HUES6 (cell line): ENCODE measurements at regions not wholly inside any gene's neighbourhood (a gene's known extent, or its start where the extent isn't known, plus 50 kb on each side); places are given as distances from the start of the nearest gene placed in this dataset.
"Not testable (repeated sequence)": the region's sequence is repeated elsewhere in the genome, so short reads cannot be mapped to it uniquely, and the experiment has no call there.

Experiments used
- H3K27ac ChIP-seq: 2 replicates; pipeline ENCODE4 v1.7.0; 2013; ENCODE audit warnings: low read depth, mild to moderate bottlenecking, low read length, inconsistent platforms
- H3K27me3 ChIP-seq: 2 replicates; pipeline ENCODE4 v1.6.1; 2013; ENCODE audit warnings: low read length; ENCODE audit not compliant: control insufficient read depth, insufficient read depth
- H3K36me3 ChIP-seq: 2 replicates; pipeline ENCODE4 v1.6.1; 2013; ENCODE audit warnings: low read length; ENCODE audit not compliant: control insufficient read depth, insufficient read depth
- H3K4me1 ChIP-seq: 2 replicates; pipeline ENCODE4 v1.6.1; 2013; ENCODE audit warnings: low read length; ENCODE audit not compliant: control insufficient read depth, insufficient read depth
- H3K4me3 ChIP-seq: 2 replicates; pipeline ENCODE4 v1.5.1; 2013; ENCODE audit warnings: low read depth, low read length
- H3K9ac ChIP-seq: one replicate; pipeline ENCODE4 v1.6.1; 2013; ENCODE audit warnings: mild to moderate bottlenecking, low read length
- H3K9me3 ChIP-seq: 2 replicates; pipeline ENCODE4 v1.6.1; 2013; ENCODE audit warnings: low read depth, low read length; ENCODE audit not compliant: control insufficient read depth, insufficient read depth

DNA sequence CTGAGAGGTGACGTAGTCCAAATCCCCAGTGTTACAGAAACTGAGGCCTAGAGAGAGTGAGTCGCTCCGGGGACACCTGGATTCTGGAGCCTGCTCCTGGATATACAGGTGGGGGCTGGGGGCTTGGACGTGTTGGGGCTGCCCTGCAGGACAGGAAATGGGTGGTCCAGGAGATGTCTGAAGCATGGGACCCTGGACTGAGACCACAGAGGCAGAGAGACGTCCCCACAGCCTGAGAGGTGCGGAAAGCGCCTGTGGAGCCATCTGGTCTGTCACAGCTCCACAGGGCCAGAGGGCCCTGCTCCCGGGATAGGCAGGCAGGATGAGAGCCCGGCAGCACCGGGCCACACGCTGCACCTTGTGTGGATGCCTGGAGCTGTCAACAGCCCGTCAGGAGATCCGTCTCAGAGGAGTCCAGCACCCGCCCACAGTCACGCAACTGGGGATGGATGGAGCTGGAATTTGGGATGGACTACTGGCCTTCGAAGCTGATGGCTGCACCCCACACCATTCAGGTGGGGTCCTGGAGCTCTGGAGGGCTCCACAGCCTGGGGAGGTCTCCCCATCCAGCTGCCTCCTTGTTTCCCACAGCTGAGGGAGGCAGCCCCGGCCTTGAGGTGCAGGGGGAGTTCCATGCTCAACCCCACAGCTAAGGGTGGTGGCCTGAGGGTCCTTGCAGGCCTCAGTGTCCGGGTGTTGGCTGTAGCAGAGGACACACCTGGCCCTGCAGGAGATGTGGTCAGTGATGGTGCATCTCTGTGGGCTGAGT, 303.0 kb downstream of the NDUFA10 start:
- Histone ChIP-seq H3K27ac (no peak overlapping the region), H3K9ac (no peak overlapping the region), H3K27me3 (no peaks in the 10 kb centered on the region), H3K9me3 (peaks cover 4% of the 10 kb centered on the region; the same call in 1 of the 2 replicates), H3K4me1 (peaks cover 4% of the 10 kb centered on the region; the same call in 1 of the 2 replicates), H3K36me3 (no peaks in the 10 kb centered on the region), H3K4me3 (no peak overlapping the region)

- no peak overlapping the region for H3K4me3 ChIP-seq
- H3K27me3 ChIP-seq, result no peaks in the 10 kb centered on the region
- no peaks in the 10 kb centered on the region for H3K36me3 ChIP-seq
- H3K9me3 ChIP-seq, result peaks cover 4% of the 10 kb centered on the region; the same call in 1 of the 2 replicates
- H3K4me1 ChIP-seq, result peaks cover 4% of the 10 kb centered on the region; the same call in 1 of the 2 replicates
- H3K9ac ChIP-seq, result no peak overlapping the region
- H3K27ac ChIP-seq, result no peak overlapping the region
Measured at GRCh38 chr2:239721531-239721930, 303.6 kb downstream of the NDUFA10 start.

DNA sequence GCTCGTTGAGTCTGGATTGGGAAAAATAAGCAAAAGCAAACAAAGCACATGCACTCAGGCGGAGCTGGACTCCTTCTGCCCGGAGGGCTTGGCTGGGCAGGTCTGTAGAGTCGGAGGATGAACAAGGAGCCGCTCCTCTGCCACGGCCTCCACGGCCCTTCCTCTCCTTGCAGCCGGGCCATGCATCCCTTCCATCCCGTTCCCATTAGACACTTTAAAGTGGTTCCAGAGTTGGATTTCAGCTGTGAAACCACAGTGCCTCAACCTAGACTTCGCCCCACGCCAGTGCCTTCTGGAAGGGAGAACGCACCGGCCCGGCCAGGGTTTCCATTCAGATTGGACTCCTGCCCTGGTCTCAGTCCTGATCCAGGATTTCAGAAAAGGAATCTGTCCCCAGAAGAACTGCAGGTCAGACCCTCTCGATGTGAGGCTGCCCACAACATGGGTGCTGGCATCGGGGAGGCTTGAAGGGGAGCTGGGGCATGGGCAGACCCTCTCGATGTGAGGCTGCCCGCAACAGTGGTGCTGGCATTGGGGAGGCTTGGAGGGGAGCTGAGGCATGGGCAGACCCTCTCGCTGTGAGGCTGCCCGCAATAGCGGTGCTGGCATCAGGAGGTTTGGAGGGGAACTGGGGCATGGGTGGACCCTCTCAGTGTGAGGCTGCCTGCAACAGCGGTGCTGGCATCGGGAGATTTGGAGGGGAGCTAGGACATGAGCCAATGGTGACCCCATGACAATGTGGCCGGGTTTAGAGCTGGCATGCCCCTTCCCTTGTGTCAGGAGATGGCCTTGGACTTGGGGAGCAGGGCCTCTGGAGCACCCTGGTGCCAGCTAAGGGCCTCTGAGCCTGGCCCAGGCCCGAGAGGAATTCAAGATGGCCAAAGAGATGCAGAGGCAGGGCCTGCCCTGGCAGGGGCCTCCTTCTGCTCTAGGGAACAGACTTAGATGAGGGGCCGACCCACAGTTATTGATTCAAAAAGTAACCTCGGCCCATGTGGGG, 304.5 kb downstream of the NDUFA10 start:
- no peak overlapping the region for H3K27ac ChIP-seq
- H3K4me3 ChIP-seq, result no peak overlapping the region
- H3K9me3 ChIP-seq, result peaks cover 4% of the 10 kb centered on the region; the same call in 1 of the 2 replicates
- H3K4me1 ChIP-seq, result peaks cover 4% of the 10 kb centered on the region; the same call in 1 of the 2 replicates
- no peaks in the 10 kb centered on the region for H3K36me3 ChIP-seq
- H3K27me3 ChIP-seq, result no peaks in the 10 kb centered on the region
- H3K9ac ChIP-seq, result no peak overlapping the region

DNA sequence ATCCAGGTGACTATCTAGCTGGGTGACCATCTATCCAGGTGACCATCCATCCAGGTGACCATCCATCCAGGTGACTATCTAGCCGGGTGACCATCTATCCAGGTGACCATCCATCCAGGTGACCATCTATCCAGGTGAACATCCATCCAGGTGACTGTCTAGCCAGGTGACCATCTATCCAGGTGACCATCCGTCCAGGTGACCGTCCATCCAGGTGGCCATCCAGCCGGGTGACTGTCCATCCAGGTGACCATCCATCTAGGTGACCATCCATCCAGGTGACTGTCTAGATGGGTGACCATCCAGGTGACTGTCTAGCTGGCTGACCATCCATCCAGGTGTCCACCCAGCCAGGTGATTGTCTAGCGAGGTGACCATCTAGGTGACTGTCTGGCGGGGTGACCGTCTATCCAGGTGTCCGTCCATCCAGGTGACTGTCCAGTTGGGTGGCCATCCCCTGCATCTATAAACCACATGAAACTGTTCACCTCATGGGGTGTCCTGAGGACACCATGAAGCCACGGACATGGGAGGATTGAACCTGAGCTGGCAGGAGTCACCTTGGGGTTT, 305.3 kb downstream of the NDUFA10 start:
- Histone ChIP-seq H3K27me3 (no peaks in the 10 kb centered on the region), H3K4me1 (0 out of 2 replicates have a peak, but pooled peaks cover under 1% of the 10 kb centered on the region), H3K4me3 (no peak overlapping the region), H3K9me3 (peaks cover 4% of the 10 kb centered on the region; the same call in 1 of the 2 replicates), H3K27ac (no peak overlapping the region), H3K9ac (no peak overlapping the region), H3K36me3 (no peaks in the 10 kb centered on the region)

DNA sequence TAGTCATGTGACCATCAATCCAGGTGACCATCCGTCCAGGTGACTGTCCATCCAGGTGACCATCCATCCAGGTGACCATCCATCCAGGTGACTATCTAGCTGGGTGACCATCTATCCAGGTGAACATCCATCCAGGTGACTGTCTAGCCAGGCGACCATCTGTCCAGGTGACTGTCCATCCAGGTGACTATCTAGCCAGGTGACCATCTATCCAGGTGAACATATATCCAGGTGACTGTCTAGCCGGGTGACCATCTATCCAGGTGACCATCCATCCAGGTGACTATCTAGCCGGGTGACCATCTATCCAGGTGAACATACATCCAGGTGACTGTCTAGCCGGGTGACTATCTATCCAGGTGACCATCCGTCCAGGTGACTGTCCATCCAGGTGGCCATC, 306.2 kb downstream of the NDUFA10 start:
- not testable (repeated sequence) for H3K27me3 ChIP-seq, H3K4me1 ChIP-seq, H3K27ac ChIP-seq, H3K9ac ChIP-seq, H3K9me3 ChIP-seq, H3K36me3 ChIP-seq, H3K4me3 ChIP-seq

- H3K9me3 ChIP-seq, result peaks cover 8% of the 10 kb centered on the region
- no peak overlapping the region for H3K4me3 ChIP-seq
- no peak overlapping the region for H3K27ac ChIP-seq
- no peaks in the 10 kb centered on the region for H3K27me3 ChIP-seq
- H3K9ac ChIP-seq, result no peak overlapping the region
- no peaks in the 10 kb centered on the region for H3K36me3 ChIP-seq
- no peaks in the 10 kb centered on the region for H3K4me1 ChIP-seq
Measured at GRCh38 chr2:239717706-239718105, 307.4 kb downstream of the NDUFA10 start.

- H3K27ac ChIP-seq, result no peak overlapping the region
Measured at GRCh38 chr2:239717319-239717675, 307.8 kb downstream of the NDUFA10 start.

DNA sequence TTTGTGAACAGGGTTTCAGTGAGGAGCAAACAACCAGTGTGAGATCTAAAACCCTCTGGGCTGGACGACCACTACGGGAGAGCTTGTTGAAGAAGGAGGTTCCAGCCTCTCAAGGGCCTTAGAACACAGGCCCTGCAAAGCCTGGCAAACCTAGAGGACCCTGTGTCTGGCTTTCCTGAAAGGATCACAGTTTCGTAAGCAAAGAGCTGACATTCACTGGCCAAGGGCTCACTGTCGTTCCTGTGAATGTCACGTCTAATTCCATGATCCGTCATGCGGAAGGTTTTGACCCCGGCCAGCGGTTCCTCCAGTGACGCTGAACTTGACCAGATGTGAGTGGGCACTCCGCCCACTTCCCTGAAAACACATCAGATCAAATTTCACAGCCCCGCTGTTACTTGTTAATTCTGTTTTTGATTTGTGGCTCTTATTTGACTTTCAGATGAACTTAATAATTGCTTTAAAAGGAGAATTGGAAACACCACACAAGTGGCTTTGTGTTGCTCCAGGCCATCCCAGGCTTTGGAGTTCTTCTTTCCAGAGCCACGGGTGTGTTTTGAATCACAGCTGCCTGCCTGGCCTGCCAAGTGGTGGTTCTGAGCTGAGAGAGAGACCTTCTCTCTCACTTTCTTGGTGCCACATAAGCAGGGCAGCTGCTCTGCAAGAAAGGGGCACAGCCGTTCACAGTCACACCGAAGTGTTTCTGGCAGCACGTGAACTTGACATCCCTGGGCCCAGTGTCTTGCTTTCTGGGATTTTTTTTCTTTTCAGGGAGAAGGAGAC, 308.4 kb downstream of the NDUFA10 start:
- Histone ChIP-seq H3K9ac (no peak overlapping the region), H3K9me3 (peaks cover 17% of the 10 kb centered on the region), H3K4me3 (no peak overlapping the region), H3K4me1 (no peaks in the 10 kb centered on the region), H3K27me3 (no peaks in the 10 kb centered on the region), H3K27ac (no peak overlapping the region), H3K36me3 (no peaks in the 10 kb centered on the region)

More at GRCh38 chr2:239717319-239717675, 307.8 kb downstream of the NDUFA10 start:
- Histone ChIP-seq H3K9me3 (peaks cover 12% of the 10 kb centered on the region), H3K9ac (no peak overlapping the region), H3K4me1 (no peaks in the 10 kb centered on the region), H3K36me3 (no peaks in the 10 kb centered on the region), H3K27me3 (no peaks in the 10 kb centered on the region), H3K4me3 (no peak overlapping the region)

- H3K9me3 ChIP-seq, result peaks cover 17% of the 10 kb centered on the region
- H3K27ac ChIP-seq, result no peak overlapping the region
- H3K9ac ChIP-seq, result no peak overlapping the region
- H3K36me3 ChIP-seq, result no peaks in the 10 kb centered on the region
- no peak overlapping the region for H3K4me3 ChIP-seq
- no peaks in the 10 kb centered on the region for H3K27me3 ChIP-seq
- no peaks in the 10 kb centered on the region for H3K4me1 ChIP-seq
Measured at GRCh38 chr2:239716009-239716408, 309.1 kb downstream of the NDUFA10 start.

DNA sequence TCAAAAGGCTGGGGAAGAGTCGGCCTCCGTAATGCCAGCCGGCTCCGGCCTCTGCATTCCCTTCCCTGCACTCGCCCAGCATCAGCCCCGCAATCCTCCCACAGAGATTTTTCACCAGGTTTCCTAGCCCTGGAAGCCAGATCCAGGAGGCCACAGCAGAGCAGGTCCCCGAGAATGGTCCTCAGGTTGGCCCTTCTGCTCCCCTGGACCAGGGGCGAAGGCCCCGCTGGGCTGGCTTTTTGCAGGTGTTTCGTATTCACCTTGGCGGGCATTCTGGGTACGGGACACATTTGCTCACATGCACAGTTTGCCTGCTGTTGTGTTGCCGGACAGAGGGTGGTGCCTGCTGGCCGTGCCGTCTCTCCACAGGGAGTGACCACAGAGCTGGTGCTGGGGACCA, 309.5 kb downstream of the NDUFA10 start:
- Histone ChIP-seq H3K36me3 (no peaks in the 10 kb centered on the region), H3K27me3 (no peaks in the 10 kb centered on the region), H3K9me3 (peaks cover 17% of the 10 kb centered on the region), H3K27ac (no peak overlapping the region), H3K9ac (no peak overlapping the region), H3K4me1 (no peaks in the 10 kb centered on the region), H3K4me3 (no peak overlapping the region)
